Body of pancreas (tissue), 4 donors: ENCODE measurements at regions not wholly inside any gene's neighbourhood (a gene's known extent, or its start where the extent isn't known, plus 50 kb on each side); places are given as distances from the start of the nearest gene placed in this dataset.

Experiments
- ATAC-seq: fragments of 150-250 bp; one replicate; pipeline ENCODE4 v1.9.1; 2016
- DNase-seq, 4 donors: peaks; one replicate each; pipeline ENCODE4 v3.0.0-alpha.2; 2019
- H3K27ac ChIP-seq, 4 donors: fragments of 200-600 bp; sonication (generic); 1 replicate in 3 of 4; 2 replicates in 1 of 4; pipeline versions ENCODE4 v1.5.1 to v1.6.1; 2016 to 2019; ENCODE audit warnings: mild to moderate bottlenecking in 1 of 4, mixed read lengths in 1 of 4, moderate library complexity in 1 of 4
- H3K27me3 ChIP-seq, 2 donors: fragments of 200-600 bp; sonication (generic); one replicate each; pipeline ENCODE4 v1.6.0; 2016; ENCODE audit warnings: mild to moderate bottlenecking in 1 of 2
- H3K36me3 ChIP-seq, 2 donors: fragments of 200-600 bp; sonication (generic); replicated peaks in 1 of 2; 2 replicates each; pipeline ENCODE4 v1.5.1; 2016; ENCODE audit warnings: low read depth in 2 of 2; ENCODE audit not compliant: insufficient read depth in 1 of 2
- H3K4me1 ChIP-seq: fragments of 200-600 bp; sonication (generic); one replicate; pipeline ENCODE4 v1.6.0; 2016
- H3K4me3 ChIP-seq, 2 donors: fragments of 200-600 bp; sonication (generic); 1 replicate in 1 of 2; 2 replicates in 1 of 2; pipeline ENCODE4 v1.5.1; 2016 to 2019
- H3K9me3 ChIP-seq, 3 donors: fragments of 200-600 bp; sonication (generic); 1 replicate in 2 of 3; 2 replicates in 1 of 3; pipeline ENCODE4 v1.5.1; 2016
- CTCF ChIP-seq, 7 experiments: fragments of 450-650 bp in 4 of 7; fragments of 200-600 bp in 3 of 7; sonication (generic) in 3 of 7; IDR thresholded peaks; one replicate each; pipeline ENCODE4 v1.5.1; 2016 to 2019; ENCODE audit warnings: antibody characterized with exemption in 7 of 7
- POLR2A ChIP-seq, 3 donors: fragments of 450-650 bp; IDR thresholded peaks; one replicate each; pipeline ENCODE4 v1.6.1; 2016; ENCODE audit warnings: antibody characterized with exemption in 3 of 3, mild to moderate bottlenecking in 2 of 3
- WGBS, 2 donors: methylation state at CpG; one replicate each; pipeline ENCODE4 v1.1.5; 2017; 5-methylcytosine and 5-hydroxymethylcytosine counted together
- intact Hi-C: fragments of 100-400 bp; cut with DNase I; formaldehyde crosslinking; loops from one replicate; pipeline ENCODE4 v1.15.1; 2023

DNA sequence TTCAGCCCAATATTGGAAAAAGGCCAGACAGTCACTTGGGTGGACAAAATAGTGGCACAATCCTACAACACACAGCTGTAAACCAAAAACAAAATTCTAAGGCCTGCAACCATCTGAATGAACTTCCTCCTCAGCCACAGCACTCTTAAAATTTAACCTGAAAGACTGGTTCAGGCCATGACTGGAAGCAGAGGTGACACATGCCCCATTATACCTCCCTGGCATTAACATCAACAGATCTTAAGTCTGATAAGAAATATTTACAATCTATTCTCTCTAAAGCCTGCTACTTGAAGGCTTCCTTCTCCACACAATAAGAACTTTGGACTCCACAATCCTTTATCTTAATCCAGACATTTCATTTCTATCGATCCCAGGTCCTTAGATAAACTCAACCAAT is 192.4 kb upstream of the LRP1B start:
- 25 to 46% methylated on average over 1 of the region's 1 CpG for WGBS, 2 donors
- H3K4me1 ChIP-seq = no peaks in the 10 kb centered on the region
- no peak overlapping the region for H3K4me3 ChIP-seq
- no peaks in the 10 kb centered on the region for H3K27me3 ChIP-seq
- intact Hi-C loops = no loop called here
- ATAC-seq = no peak
- H3K36me3 ChIP-seq = no peaks in the 10 kb centered on the region
- H3K27ac ChIP-seq = no peak overlapping the region
- no peak for TF ChIP-seq POLR2A (IDR thresholded peaks at IDR 0.05)
- TF ChIP-seq CTCF (IDR thresholded peaks at IDR 0.05) = no peak
- H3K9me3 ChIP-seq = no peaks in the 10 kb centered on the region
- no peak for DNase-seq

- intact Hi-C loops = no loop called here
- Histone ChIP-seq H3K36me3 (no peaks in the 10 kb centered on the region), H3K4me1 (no peaks in the 10 kb centered on the region), H3K27me3 (no peaks in the 10 kb centered on the region), H3K27ac (no peak overlapping the region), H3K4me3 (no peak overlapping the region), H3K9me3 (no peaks in the 10 kb centered on the region)
- no peak for TF ChIP-seq POLR2A (IDR thresholded peaks at IDR 0.05)
- no peak for TF ChIP-seq CTCF (IDR thresholded peaks at IDR 0.05)
- DNase-seq = no peak
- WGBS, 2 donors = 40 to 42% methylated on average over 1 of the region's 1 CpG
- ATAC-seq = no peak
These were observed 191.0 kb upstream of the LRP1B start for GRCh38 chr2:142321706-142322280.

DNA sequence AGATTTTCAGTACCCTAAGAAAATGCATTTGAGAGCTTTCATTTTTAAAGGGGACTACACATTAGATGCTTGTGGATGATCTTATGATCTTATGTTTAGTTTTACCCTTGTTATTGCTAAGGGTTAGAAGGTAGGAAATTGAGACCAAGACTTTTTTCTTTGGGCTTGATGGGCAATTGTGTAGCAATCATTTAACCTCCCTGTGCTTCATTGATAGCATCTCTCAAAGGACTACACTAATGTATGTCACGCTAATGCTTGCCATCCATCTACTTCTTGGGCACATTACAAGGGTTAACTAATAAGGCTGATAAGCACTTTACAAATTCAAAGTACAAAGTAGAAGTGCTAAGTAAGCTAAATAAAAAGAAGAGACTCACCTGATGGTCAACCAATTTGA is 189.3 kb upstream of the LRP1B start:
- Histone ChIP-seq H3K9me3 (no peaks in the 10 kb centered on the region), H3K4me3 (no peak overlapping the region), H3K36me3 (no peaks in the 10 kb centered on the region), H3K27me3 (no peaks in the 10 kb centered on the region), H3K4me1 (no peaks in the 10 kb centered on the region), H3K27ac (no peak overlapping the region)
- intact Hi-C loops = no loop called here
- ATAC-seq (no peak), DNase-seq (no peak)
- TF ChIP-seq POLR2A (IDR thresholded peaks at IDR 0.05) = no peak
- TF ChIP-seq CTCF (IDR thresholded peaks at IDR 0.05) = no peak
- 75 to 86% methylated on average over 1 of the region's 1 CpG for WGBS, 2 donors

- TF ChIP-seq CTCF (IDR thresholded peaks at IDR 0.05) = no peak
- no peak overlapping the region for H3K4me3 ChIP-seq
- no peak for DNase-seq
- no peak overlapping the region for H3K27ac ChIP-seq
- no peaks in the 10 kb centered on the region for H3K4me1 ChIP-seq
- no peaks in the 10 kb centered on the region for H3K36me3 ChIP-seq
- H3K9me3 ChIP-seq = no peaks in the 10 kb centered on the region
- WGBS, 2 donors = 68 to 77% methylated on average over 4 of the region's 4 CpGs
- intact Hi-C loops = no loop called here
- H3K27me3 ChIP-seq = no peaks in the 10 kb centered on the region
- no peak for ATAC-seq
These were observed 185.2 kb upstream of the LRP1B start for GRCh38 chr2:142316049-142316448.

DNA sequence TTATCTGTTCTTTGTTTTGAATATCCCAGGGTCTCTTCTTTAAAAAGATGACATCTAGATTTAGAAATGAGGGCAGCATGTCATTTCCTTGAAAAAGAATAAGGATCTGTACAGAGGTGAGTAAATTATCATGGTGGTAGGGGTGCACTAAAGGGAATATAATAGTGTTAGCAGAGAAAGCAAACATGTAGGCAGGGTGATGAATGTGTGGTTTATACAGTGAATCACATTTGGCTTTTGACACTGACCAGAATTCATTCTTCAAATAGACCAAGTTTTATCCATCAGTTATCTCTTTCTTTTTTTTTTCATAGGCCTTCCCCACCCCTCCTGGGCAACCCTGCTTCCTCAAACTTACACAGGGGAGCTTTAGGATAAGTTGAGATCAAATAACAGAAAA is 184.5 kb upstream of the LRP1B start:
- H3K27ac ChIP-seq = no peak overlapping the region
- no peak for TF ChIP-seq POLR2A (IDR thresholded peaks at IDR 0.05)
- TF ChIP-seq CTCF (IDR thresholded peaks at IDR 0.05) = no peak
- DNase-seq (no peak), ATAC-seq (no peak)
- no peak overlapping the region for H3K4me3 ChIP-seq
- peaks cover 0 to 6% (median 0%) of the 10 kb centered on the region in 3 donors for H3K9me3 ChIP-seq
- intact Hi-C loops = no loop called here
- no peaks in the 10 kb centered on the region for H3K36me3 ChIP-seq
- no peaks in the 10 kb centered on the region for H3K27me3 ChIP-seq
- no peaks in the 10 kb centered on the region for H3K4me1 ChIP-seq
